ENCODE measurements at regions not wholly inside any gene's neighbourhood (a gene's known extent, or its start where the extent isn't known, plus 50 kb on each side); places are given as distances from the start of the nearest gene placed in this dataset.
"Not testable (repeated sequence)": the region's sequence is repeated elsewhere in the genome, so short reads cannot be mapped to it uniquely, and the experiment has no call there.

- peaks cover 64% of the 10 kb centered on the region for H3K36me3 ChIP-seq
- H3K4me1 ChIP-seq; H3K27me3 ChIP-seq; DNase-seq; H3K27ac ChIP-seq; intact Hi-C loops (cut with DNase I); ATAC-seq; H3K9me3 ChIP-seq; H3K4me3 ChIP-seq: not testable (repeated sequence)
Observed at GRCh38 chr3:195669310-195669709, 51.5 kb upstream of the MUC20 start.

GRCh38 chr3:195668131-195668766 lies 52.5 kb upstream of the MUC20 start:
- H3K4me3 ChIP-seq; H3K27ac ChIP-seq; H3K9me3 ChIP-seq; intact Hi-C loops (cut with DNase I); H3K27me3 ChIP-seq; DNase-seq; H3K4me1 ChIP-seq: not testable (repeated sequence)
- peak; percentile 10 for ATAC-seq
- peaks cover 60% of the 10 kb centered on the region for H3K36me3 ChIP-seq

GRCh38 chr3:195665311-195665710 lies 55.5 kb upstream of the MUC20 start:
- intact Hi-C loops (cut with DNase I); H3K27ac ChIP-seq; H3K9me3 ChIP-seq; ATAC-seq; H3K4me1 ChIP-seq; DNase-seq; H3K27me3 ChIP-seq; H3K4me3 ChIP-seq: not testable (repeated sequence)
- peaks cover 45% of the 10 kb centered on the region for H3K36me3 ChIP-seq

GRCh38 chr3:195664131-195664530 lies 56.6 kb upstream of the MUC20 start:
- peaks cover 39% of the 10 kb centered on the region for H3K36me3 ChIP-seq
- not testable (repeated sequence) for DNase-seq

GRCh38 chr3:195659136-195659533 lies 61.6 kb upstream of the MUC20 start:
- H3K4me1 ChIP-seq; H3K36me3 ChIP-seq; DNase-seq; H3K9me3 ChIP-seq; ATAC-seq; intact Hi-C loops (cut with DNase I); H3K27me3 ChIP-seq; H3K27ac ChIP-seq: not testable (repeated sequence)
- H3K4me3 ChIP-seq, result peak overlapping the region; percentile 71

More at GRCh38 chr3:195664131-195664530, 56.6 kb upstream of the MUC20 start:
- ATAC-seq; intact Hi-C loops (cut with DNase I); H3K27ac ChIP-seq; H3K4me3 ChIP-seq; H3K27me3 ChIP-seq; H3K4me1 ChIP-seq; H3K9me3 ChIP-seq: not testable (repeated sequence)

DNA sequence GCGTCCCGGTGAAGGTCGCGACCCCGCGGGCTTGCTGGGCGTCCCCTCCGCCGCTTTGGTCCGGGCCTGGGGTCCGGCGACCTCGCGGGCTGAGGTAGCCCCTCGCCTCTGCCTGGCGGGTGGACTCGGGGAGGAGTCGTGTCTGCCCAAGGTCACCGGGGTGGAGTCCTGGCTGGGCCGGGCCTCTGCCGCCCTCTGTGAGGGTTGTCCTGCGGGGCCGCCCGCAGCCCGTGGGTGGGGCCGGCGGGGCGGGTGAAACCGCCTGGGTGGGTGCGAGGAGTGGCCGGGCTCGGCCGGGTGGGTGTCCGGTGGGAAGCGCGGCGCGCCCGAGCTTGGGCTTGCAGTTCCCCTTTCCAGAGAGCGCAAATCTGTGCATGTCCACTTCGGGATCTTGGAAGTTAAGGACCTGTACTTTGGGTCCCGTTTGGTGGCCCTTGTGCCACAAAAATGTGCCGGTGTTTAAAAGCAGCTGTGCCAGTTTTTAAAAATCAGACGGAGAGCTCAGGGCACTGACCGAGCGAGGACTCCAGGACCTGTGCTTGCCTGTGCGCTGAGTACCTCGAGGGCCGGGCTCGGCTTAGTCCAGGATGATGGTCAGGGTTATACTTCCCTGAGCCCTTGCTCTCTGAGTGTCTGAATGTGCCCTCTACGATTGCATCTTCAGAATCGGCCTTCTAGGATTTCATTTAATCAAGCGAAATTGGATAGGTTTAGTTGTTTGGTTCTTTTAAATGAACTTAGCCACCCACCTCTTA lies 62.2 kb upstream of the MUC20 start:
- intact Hi-C loops (cut with DNase I); H3K27me3 ChIP-seq; H3K9me3 ChIP-seq; H3K36me3 ChIP-seq; H3K27ac ChIP-seq; H3K4me1 ChIP-seq: not testable (repeated sequence)
- peak overlapping the region; percentile 71 for H3K4me3 ChIP-seq
- ATAC-seq (peak; percentile 90), DNase-seq (peak; percentile 80)

- H3K9me3 ChIP-seq; H3K36me3 ChIP-seq; H3K4me1 ChIP-seq; H3K27me3 ChIP-seq; intact Hi-C loops (cut with DNase I): not testable (repeated sequence)
- ATAC-seq (peak; percentile 95), DNase-seq (peak; percentile 94)
- Histone ChIP-seq H3K4me3 (peak overlapping the region; percentile 71), H3K27ac (peak overlapping the region; percentile 83)
Observed at GRCh38 chr3:195657475-195658372, 63.1 kb upstream of the MUC20 start.

- H3K4me1 ChIP-seq; ATAC-seq; H3K27me3 ChIP-seq; H3K9me3 ChIP-seq; H3K4me3 ChIP-seq; H3K36me3 ChIP-seq; DNase-seq; H3K27ac ChIP-seq; intact Hi-C loops (cut with DNase I): not testable (repeated sequence)
Observed at GRCh38 chr3:195656091-195656490, 64.7 kb upstream of the MUC20 start.

DNA sequence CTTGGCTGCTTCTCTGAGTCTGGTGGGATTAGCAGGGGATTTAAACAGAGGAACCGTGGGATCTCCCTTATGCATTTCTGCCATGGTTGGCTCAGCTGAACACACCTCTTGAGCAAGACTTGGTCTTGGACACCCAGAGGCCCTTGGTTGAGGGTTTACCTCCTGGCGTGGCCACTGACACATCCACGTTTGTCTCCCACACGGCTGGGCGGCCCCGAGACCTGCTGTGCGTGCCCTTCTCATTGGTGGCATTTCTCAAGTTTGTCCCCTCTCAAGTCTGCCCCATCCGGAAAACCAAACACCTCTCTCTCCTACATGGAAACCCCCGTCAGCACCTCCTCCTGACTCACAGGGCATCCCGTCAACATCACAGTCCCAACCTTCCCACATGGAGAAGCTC lies 66.0 kb upstream of the MUC20 start:
- DNase-seq; intact Hi-C loops (cut with DNase I); ATAC-seq; H3K4me1 ChIP-seq; H3K4me3 ChIP-seq; H3K9me3 ChIP-seq; H3K27me3 ChIP-seq; H3K36me3 ChIP-seq; H3K27ac ChIP-seq: not testable (repeated sequence)

GRCh38 chr3:195654138-195654537 lies 66.6 kb upstream of the MUC20 start:
- H3K4me1 ChIP-seq; DNase-seq; H3K9me3 ChIP-seq; H3K36me3 ChIP-seq; H3K27me3 ChIP-seq; H3K4me3 ChIP-seq; ATAC-seq; intact Hi-C loops (cut with DNase I); H3K27ac ChIP-seq: not testable (repeated sequence)

GRCh38 chr3:195653641-195654040 lies 67.1 kb upstream of the MUC20 start:
- intact Hi-C loops (cut with DNase I); H3K27me3 ChIP-seq; H3K36me3 ChIP-seq; ATAC-seq; H3K9me3 ChIP-seq; H3K4me3 ChIP-seq; H3K4me1 ChIP-seq; H3K27ac ChIP-seq; DNase-seq: not testable (repeated sequence)

DNA sequence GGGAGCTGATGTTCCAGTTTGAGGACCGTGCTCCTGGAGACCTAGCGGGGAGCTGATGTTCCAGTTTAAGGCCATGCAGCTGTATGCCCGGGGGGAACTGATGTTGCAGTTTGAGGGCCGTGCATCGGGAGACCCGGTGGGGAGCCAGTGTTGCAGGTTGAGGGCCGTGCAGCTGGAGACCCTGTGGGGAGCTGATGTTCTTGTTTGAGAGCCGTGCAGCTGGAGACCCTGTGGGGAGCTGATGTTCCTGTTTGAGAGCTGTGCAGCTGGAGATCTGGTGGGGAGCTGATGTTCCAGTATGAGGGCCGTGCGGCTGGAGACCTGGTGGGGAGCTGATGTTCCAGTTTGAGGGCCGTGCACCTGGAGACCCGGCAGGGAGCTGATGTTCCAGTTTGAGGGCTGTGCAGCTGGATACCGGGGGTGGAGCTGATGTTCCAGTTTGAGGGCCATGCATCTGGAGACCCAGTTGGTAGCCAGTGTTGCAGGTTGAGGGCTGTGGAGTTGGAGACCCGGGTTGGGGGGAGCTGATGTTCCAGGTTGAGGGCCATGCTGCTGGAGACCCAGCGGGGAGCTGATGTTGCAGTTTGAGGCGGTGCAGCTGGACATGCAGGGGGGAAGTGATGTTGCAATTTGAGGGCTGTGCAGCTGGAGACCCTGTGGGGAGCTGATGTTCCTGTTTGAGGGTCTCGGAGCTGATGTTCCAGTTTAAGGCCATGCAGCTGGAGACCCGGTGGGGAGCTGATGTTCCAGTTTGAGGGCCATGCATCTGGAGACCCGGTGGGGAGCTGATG lies 64.4 kb upstream of the APOD start:
- peak; percentile 47 for DNase-seq
- H3K27ac ChIP-seq; H3K4me1 ChIP-seq; ATAC-seq; H3K36me3 ChIP-seq; H3K27me3 ChIP-seq; H3K9me3 ChIP-seq; H3K4me3 ChIP-seq; intact Hi-C loops (cut with DNase I): not testable (repeated sequence)

DNA sequence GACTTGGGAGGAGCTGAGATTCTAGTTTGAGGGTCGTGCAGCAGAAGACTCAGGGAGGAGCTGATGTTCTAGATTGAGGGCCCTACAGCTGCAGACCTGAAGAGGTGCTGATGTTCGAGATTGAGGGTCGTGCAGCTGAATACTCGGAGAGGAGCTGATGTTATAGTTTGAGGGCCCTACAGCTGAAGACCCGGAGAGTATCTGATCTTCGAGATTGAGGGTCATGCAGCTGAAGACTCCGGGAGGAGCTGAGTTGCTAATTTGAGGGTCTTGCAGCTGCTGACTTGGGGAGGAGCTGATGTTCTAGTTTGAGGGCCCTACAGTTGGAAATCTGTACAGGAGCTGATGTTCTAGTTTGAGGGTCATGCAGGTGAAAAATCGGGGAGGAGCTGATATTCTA lies 62.1 kb upstream of the APOD start:
- H3K36me3 ChIP-seq; intact Hi-C loops (cut with DNase I); DNase-seq; H3K27me3 ChIP-seq; H3K9me3 ChIP-seq; H3K27ac ChIP-seq; H3K4me1 ChIP-seq; H3K4me3 ChIP-seq; ATAC-seq: not testable (repeated sequence)

All from upper lobe of right lung (tissue), 1 donor.